Stimulated activated CD4-positive, alpha-beta T cell treated with anti-CD3 and anti-CD28 coated beads, Interleukin-2, amount 100 ng/mL, for 24 hours (primary cell): ENCODE measurements at regions not wholly inside any gene's neighbourhood (a gene's known extent, or its start where the extent isn't known, plus 50 kb on each side); places are given as distances from the start of the nearest gene placed in this dataset.

Source experiments
- DNase-seq, 2 donors: peaks; one replicate each; pipeline ENCODE4 v3.0.0-alpha.2; 2020

DNA sequence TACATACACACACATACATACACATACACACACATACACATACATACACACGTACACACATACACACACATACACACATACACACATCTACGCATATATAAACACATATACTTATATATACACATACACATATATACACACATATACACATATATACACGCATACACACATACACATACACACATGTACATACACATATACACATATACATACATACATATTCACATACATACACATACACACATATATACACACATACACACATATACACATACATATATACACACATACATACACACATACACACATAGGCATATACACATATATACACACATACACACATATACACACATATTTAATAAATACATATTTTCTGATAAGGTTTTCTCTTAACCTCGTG, 324.0 kb downstream of the RPS6KC1 start:
- no peak for DNase-seq

GRCh38 chr1:213376862-213377372, 325.9 kb downstream of the RPS6KC1 start:
- DNase-seq, result no peak

DNA sequence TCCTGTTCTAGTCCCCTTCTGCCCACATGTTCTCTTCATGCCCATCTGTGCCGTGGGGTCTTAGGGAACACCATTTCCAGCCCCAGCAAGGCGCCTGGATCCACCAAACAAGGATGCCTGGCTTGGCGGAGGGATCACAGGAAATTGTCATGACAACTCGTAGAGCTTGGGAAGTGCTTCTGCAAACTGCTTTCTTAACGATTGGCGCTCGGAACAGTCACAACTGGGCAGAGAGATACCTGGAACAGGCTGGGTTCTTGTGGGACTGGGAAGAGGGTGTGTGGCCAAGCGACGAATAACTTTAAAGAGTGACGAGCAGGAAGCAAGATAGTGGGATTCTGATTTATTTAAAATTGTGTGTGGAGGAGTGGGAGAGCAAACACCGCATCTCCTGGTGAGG, 329.8 kb downstream of the RPS6KC1 start:
- DNase-seq, result no peak

- no peak for DNase-seq
These were observed 330.6 kb downstream of the RPS6KC1 start for GRCh38 chr1:213381572-213382084.

GRCh38 chr1:213383465-213383864, 332.4 kb downstream of the RPS6KC1 start:
- no peak for DNase-seq

DNA sequence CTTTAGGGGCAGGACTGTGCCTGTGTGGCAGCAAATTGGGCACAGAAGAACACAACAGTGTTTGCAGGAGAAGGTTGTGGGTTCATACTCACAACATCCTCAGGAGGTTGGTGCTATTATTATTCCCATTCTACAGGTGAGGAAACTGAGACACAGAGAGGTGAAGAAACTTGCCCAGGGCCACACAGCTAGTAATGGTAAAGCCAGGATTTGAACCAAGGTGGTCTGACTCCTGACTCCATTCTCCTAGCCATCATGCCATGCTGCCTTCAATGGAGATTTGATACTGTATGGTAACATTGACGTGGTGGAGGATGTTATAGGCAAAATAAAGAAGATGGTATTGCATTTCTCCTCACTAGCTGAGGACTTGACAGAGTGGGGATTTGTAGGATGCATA, 334.2 kb downstream of the RPS6KC1 start:
- DNase-seq, result no peak

DNA sequence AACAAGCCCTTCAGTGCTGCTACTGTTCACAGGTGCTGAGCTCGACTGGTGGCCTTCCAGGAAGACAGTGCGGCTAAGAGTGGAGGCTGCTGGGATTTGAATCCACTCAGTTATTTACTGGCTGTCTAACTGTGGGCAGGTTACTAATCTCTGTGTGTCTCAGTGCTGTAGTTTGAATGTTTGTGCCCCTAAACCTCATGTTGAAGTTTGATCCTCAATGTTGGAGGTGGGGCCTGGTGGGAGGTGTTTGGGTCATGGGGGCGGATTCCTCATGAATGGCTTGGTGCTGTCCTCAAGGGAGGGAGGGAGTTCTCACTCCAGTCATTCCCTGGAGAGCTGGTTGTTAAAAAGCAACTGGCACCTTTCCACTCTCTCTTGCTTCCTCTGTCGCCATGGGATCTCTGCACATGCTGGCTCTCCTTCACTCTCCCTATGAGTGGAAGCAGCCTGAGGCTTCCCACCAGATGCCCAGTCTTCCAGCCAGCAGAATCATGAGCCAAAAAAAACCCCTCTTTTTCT, 334.8 kb downstream of the RPS6KC1 start:
- no peak for DNase-seq

DNA sequence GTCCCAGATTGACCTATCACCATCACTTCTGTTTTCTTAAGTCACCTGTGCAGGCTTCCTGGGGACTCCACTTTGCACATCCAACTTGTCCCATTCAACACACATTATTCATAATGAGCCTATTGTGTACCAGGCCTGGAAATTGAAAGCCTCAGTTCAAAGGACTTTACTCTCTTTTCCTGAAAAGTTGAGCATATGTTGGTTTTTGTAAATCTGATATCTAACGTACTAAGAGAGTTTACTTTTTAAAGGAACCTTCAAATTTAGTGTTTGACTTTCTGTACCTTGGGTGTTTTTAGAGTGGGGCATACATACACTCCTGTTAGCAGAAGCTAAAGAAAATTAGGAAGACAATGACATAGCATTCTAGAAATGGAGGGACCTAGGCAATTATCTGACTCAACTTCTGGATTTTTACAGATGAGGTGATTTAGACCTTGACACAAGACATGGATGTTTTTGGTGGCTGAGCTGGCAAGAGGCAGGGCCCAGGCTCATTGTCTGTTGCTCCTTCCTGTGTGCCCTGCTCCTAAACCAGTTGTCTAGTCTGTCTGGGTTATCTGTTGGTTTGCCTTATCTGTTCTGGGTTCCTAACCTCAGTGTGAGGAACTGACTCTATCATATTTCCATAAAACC, 336.5 kb downstream of the RPS6KC1 start:
- no peak for DNase-seq

- no peak for DNase-seq
These were observed 337.2 kb downstream of the RPS6KC1 start for GRCh38 chr1:213388199-213388598.

DNA sequence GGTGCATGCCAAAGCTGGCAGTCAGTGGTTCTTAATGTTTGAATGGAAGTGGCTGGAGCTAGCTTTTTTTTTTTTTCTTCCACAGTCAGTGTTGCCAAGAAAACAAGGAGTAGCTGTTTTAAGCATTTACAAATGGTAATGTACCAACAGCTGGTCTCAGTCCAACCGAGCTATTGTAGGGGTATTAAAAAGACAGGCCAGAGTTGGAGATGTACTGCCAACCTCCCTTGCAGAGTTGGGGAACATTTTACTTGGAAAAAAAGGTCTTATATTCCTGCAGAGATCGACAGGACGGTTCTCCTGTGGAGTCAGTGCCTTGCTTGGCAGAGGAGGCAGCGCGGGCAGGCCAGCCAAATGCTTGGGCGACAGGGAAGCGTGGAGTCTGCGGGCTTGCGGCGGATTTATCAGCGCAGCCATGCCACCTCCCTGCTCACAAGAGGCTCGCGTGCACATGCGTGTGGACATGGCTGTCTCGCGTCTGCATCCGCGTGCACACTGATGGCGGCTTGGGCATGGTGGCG, 338.1 kb downstream of the RPS6KC1 start:
- no peak for DNase-seq

GRCh38 chr1:213391445-213391844, 340.4 kb downstream of the RPS6KC1 start:
- DNase-seq, result no peak

GRCh38 chr1:213393860-213394259, 342.8 kb downstream of the RPS6KC1 start:
- DNase-seq, result no peak

DNA sequence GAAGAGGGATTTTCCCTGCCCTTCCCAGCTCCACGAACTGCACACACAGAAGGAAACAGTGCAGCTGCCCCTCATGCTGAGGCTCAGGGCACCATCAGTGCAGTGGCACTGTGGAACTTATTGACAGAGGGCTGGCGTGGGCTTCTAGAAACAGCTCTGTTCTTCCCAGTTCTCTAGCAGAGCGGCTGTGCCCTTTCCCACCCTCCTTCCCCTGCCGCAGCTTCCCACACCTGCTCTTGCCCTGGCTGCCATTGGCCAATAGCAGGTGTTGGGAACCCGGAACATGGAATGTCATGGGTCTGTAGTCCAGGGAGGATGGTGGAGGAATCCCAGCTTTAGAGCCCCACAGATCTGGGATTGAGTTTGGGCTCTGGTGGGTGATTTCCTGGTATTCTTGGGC, 343.8 kb downstream of the RPS6KC1 start:
- no peak for DNase-seq

DNA sequence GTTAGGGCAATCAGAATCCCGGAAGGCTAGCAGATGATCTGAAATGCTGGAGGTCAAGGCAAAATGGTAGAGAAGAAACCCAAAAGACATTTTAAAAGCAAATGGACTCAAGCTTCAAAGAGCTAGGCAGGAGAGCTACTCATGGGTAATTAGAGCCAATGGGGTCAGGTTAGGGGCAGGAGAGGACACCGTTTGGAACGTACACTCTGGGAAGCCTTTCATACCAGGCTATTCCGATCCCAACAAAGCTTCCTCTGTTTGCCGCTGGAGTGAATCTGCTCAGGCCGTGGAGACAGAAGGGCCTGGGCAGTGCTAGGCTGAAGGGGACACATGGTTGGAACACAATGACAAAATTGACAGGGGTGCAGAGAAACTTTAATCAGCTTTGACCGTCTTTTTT, 346.6 kb downstream of the RPS6KC1 start:
- DNase-seq, result no peak

- no peak for DNase-seq
These were observed 348.7 kb downstream of the RPS6KC1 start for GRCh38 chr1:213399695-213400094.

- DNase-seq, result no peak
These were observed 358.2 kb downstream of the RPS6KC1 start for GRCh38 chr1:213409208-213409631.

GRCh38 chr1:213409971-213410370, 358.9 kb downstream of the RPS6KC1 start:
- DNase-seq, result no peak

GRCh38 chr1:213414346-213414745, 363.3 kb downstream of the RPS6KC1 start:
- DNase-seq, result no peak

DNA sequence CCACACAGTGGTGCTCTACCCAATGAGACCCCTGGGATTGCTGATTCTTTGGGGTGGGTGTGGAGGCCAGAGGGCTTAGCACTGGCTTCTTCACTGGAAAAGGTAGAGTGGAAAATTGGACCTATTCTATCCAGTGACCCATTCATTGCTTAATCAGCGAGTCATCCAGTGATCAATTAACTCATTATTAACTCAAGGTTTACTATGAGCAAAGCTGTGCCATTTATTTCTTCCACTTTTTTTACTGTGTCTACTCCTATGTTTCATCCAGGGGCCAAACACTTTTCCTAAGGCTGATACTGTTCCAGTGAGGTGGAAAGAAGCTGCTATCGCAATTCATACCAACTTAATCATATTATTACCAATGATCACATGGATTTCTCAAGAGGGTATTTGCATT, 363.9 kb downstream of the RPS6KC1 start:
- no peak for DNase-seq

DNA sequence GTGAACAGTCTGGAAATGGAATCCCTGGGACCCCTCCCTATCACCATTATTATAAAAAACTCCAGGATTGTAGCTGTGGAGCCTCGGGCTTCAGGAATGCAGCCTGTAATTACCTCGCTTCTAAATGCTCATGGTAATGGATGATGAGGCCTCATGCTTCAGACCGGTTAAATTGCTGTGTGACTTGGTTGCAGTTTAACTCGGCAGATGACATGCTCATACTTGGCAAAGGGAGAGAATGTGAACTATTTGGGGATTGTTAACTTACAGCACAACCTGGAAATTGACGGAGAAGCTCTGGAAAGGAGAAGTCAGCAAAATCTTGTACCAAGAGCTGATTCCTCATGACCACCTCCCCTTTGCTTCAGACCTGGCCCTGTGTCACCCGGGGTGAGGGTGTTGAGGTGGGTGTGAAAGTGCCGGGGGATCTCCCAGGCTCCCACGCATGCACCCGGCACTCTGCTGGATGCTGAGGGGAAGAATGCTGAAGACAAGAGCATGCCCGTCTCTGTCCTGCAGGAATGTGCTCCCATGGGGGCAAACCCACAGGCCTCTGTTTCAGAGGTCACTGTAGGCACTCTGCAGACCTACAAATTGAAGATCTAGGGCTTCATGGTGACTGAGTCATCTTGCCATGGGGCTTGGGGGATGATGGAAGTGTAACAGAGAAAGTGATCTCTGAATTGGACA, 364.8 kb downstream of the RPS6KC1 start:
- no peak for DNase-seq

GRCh38 chr1:213416461-213417224, 365.6 kb downstream of the RPS6KC1 start:
- DNase-seq, result no peak

GRCh38 chr1:213417225-213417820, 366.3 kb downstream of the RPS6KC1 start:
- DNase-seq, result no peak

GRCh38 chr1:213417846-213418245, 366.8 kb downstream of the RPS6KC1 start:
- no peak for DNase-seq
